ENCODE measurements at regions not wholly inside any gene's neighbourhood (a gene's known extent, or its start where the extent isn't known, plus 50 kb on each side); places are given as distances from the start of the nearest gene placed in this dataset.

DNA sequence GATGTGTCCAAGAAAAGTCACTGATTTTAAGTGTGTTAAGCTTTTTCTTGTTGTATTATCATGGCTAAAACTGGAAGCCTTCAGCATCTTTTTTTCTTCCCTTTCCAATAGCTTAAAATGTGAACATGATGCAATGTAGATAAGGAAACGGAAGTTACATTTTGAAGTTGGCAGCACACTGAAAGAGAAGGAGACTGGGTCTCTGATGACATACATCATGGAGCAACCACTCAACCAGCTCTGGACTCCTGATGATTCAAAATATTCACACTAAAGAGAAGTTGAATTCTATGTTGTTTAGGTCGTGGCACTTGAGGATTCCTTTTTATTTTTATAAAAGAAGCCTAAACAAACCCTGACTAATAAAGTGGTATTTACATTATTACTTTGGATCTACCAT is 488.3 kb upstream of the ALCAM start:
- no peak for TF ChIP-seq CTCF (IDR thresholded peaks at IDR 0.05)
- TF ChIP-seq POLR2A (IDR thresholded peaks at IDR 0.05) = no peak
